B cell (primary cell): ENCODE measurements at regions not wholly inside any gene's neighbourhood (a gene's known extent, or its start where the extent isn't known, plus 50 kb on each side); places are given as distances from the start of the nearest gene placed in this dataset.
"Not testable (repeated sequence)": the region's sequence is repeated elsewhere in the genome, so short reads cannot be mapped to it uniquely, and the experiment has no call there.

Source experiments
- ATAC-seq: fragments of 200-7000 bp; cut with Tn5 transposase; one replicate; pipeline ENCODE4 v1.10.0; 2021; ENCODE audit warnings: low read depth, mild to moderate bottlenecking, moderate number of reproducible peaks, moderate library complexity
- CTCF ChIA-PET: fragments of 350-600 bp; sonication (Branson Sonifier 250); formaldehyde crosslinking; loops from one replicate; lab custom pipeline; 2021; ENCODE audit warnings: antibody characterized with exemption, inconsistent platforms; lab: Charles Lee
- POLR2A ChIA-PET: fragments of 350-600 bp; sonication (Branson Sonifier 250); formaldehyde crosslinking; loops from one replicate; lab custom pipeline; 2021; ENCODE audit warnings: antibody characterized with exemption; lab: Charles Lee
- DNase-seq: peaks from one replicate; pipeline ENCODE4 v3.0.0; 2013
- H2AFZ ChIP-seq: 2 replicates; pipeline ENCODE4 v1.6.1; 2012; ENCODE audit warnings: mild to moderate bottlenecking, low read depth, low read length; ENCODE audit not compliant: insufficient read depth, poor library complexity, severe bottlenecking
- H3K27ac ChIP-seq, 2 donors: 1 replicate in 1 of 2; 2 replicates in 1 of 2; pipeline ENCODE4 v1.5.1; 2012 to 2013; ENCODE audit warnings: low read length in 2 of 2, mild to moderate bottlenecking in 2 of 2, moderate library complexity in 1 of 2
- H3K27me3 ChIP-seq, 4 experiments: fragments of 200-600 bp in 1 of 4; sonication (generic) in 1 of 4; replicated peaks in 1 of 4; 1 replicate in 2 of 4; 2 replicates in 2 of 4; pipeline versions ENCODE4 v1.6.1 to v1.7.0; 2013 to 2016; ENCODE audit warnings: low read length in 3 of 4, mild to moderate bottlenecking in 2 of 4, mixed read lengths in 1 of 4, moderate library complexity in 1 of 4; ENCODE audit not compliant: insufficient read depth in 4 of 4, control insufficient read depth in 3 of 4; ENCODE audit errors: control extremely low read depth in 1 of 4
- H3K36me3 ChIP-seq, 2 experiments: replicated peaks in 1 of 2; 1 replicate in 1 of 2; 2 replicates in 1 of 2; pipeline versions ENCODE4 v1.6.1 to v1.7.1; 2013; ENCODE audit warnings: low read length in 1 of 2; ENCODE audit not compliant: insufficient read depth in 2 of 2, control insufficient read depth in 1 of 2; ENCODE audit errors: control extremely low read depth in 1 of 2, extremely low read depth in 1 of 2
- H3K4me1 ChIP-seq, 2 donors: fragments of 200-600 bp in 1 of 2; sonication (generic) in 1 of 2; 1 replicate in 1 of 2; 2 replicates in 1 of 2; pipeline versions ENCODE4 v1.5.1 to v1.6.1; 2013 to 2017; ENCODE audit warnings: low read length in 2 of 2; ENCODE audit not compliant: control insufficient read depth in 2 of 2, insufficient read depth in 2 of 2
- H3K4me2 ChIP-seq: replicated peaks from 2 replicates; pipeline ENCODE3; 2012; ENCODE audit warnings: mild to moderate bottlenecking, low read depth, low read length; ENCODE audit not compliant: poor library complexity, severe bottlenecking
- H3K4me3 ChIP-seq, 5 experiments: fragments of 200-600 bp in 1 of 5; sonication (generic) in 1 of 5; 1 replicate in 3 of 5; 2 replicates in 2 of 5; pipeline versions ENCODE4 v1.5.1 to v1.7.0; 2011 to 2016; ENCODE audit warnings: low read length in 4 of 5, mild to moderate bottlenecking in 4 of 5, low read depth in 2 of 5, control low read depth in 1 of 5, moderate library complexity in 1 of 5; ENCODE audit not compliant: insufficient read depth in 1 of 5; ENCODE audit errors: control extremely low read depth in 1 of 5, extremely low read depth in 1 of 5
- H3K79me2 ChIP-seq: fragments of 200-600 bp; sonication (generic); one replicate; pipeline ENCODE4 v1.6.0; 2016; ENCODE audit warnings: low read length; ENCODE audit not compliant: control insufficient read depth, insufficient read depth
- H3K9ac ChIP-seq: fragments of 200-600 bp; sonication (generic); 2 replicates; pipeline ENCODE4 v1.6.1; 2017; ENCODE audit warnings: mild to moderate bottlenecking, low read length, moderate library complexity
- H3K9me3 ChIP-seq, 3 donors: one replicate each; pipeline versions ENCODE4 v1.6.1 to v1.7.1; 2013; ENCODE audit warnings: low read length in 2 of 3; ENCODE audit not compliant: control insufficient read depth in 2 of 3, insufficient read depth in 1 of 3; ENCODE audit errors: control extremely low read depth in 1 of 3
- H4K20me1 ChIP-seq: 2 replicates; pipeline ENCODE4 v1.6.0; 2012; ENCODE audit warnings: mild to moderate bottlenecking, low read length; ENCODE audit not compliant: insufficient read depth, control insufficient read depth, poor library complexity, severe bottlenecking
- H3K27ac Mint-ChIP-seq: one replicate; pipeline ENCODE4 v1.8.0; 2021; ENCODE audit warnings: mixed read lengths
- H3K27me3 Mint-ChIP-seq: one replicate; pipeline ENCODE4 v1.8.0; 2021; ENCODE audit warnings: mixed read lengths
- H3K4me1 Mint-ChIP-seq: one replicate; pipeline ENCODE4 v1.8.0; 2021; ENCODE audit warnings: mixed read lengths
- H3K4me3 Mint-ChIP-seq: one replicate; pipeline ENCODE4 v1.8.0; 2021; ENCODE audit warnings: mixed read lengths
- H3K9me3 Mint-ChIP-seq: one replicate; pipeline ENCODE4 v1.8.0; 2022; ENCODE audit warnings: mixed read lengths; ENCODE audit not compliant: insufficient read depth
- CTCF ChIP-seq: fragments of 200-600 bp; IDR thresholded peaks from one replicate; pipeline ENCODE4 v1.8.0; 2022; ENCODE audit warnings: antibody characterized with exemption, mild to moderate bottlenecking
- EZH2 ChIP-seq: IDR thresholded peaks from 2 replicates; pipeline ENCODE4 v1.6.1; 2012; ENCODE audit warnings: borderline replicate concordance, low read depth, mild to moderate bottlenecking, moderate library complexity, low read length; ENCODE audit not compliant: insufficient read depth, poor library complexity, severe bottlenecking
- WGBS: methylation state at CpG from one replicate; pipeline ENCODE4 v1.1.5; 2013; ENCODE audit warnings: missing lambda C conversion rate; ENCODE audit not compliant: insufficient coverage; 5-methylcytosine and 5-hydroxymethylcytosine counted together
- intact Hi-C: fragments of 100-400 bp; cut with micrococcal nuclease; formaldehyde crosslinking; loops from one replicate; pipeline ENCODE4 v1.10.0; 2022

DNA sequence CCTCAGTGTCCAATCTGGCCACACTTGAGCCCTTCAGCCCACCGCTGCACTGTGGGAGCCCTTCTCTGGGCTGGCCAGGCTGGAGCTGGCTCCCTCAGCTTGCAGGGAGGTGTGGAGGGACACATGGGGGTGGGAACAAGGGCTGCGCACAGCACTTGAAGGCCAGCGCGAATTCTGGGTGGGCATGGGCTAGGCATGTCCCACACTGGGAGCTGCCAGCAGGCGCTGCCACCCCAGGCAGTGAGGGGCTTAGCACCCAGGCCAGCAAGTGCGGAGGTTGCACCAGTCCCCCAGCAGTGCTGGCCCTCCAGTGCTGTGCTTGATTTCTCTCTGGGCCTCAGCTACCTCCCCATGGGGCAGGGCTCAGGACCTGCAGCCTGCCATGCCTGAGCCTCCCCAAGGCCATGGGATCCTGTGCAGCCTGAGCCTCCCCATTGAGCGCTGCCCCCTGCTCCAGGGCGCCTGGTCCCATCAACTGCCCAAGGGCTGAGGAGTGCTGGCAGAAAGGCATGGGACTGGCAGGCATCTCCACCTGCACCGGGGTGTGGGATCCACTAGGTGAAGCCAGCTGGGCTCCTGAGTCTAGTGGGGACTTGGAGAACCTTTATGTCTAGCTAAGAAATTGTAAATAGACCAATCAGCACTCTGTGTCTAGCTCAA is 148.2 kb downstream of the EMB start:
- DNase-seq (no peak), ATAC-seq (no peak)
- ChIA-PET CTCF (no interaction called here), POLR2A (no interaction called here)
- H3K4me3 ChIP-seq, result no peak overlapping the region
- no peaks in the 10 kb centered on the region for H4K20me1 ChIP-seq
- no peaks in the 10 kb centered on the region for H3K79me2 ChIP-seq
- intact Hi-C loops, result no loop called here
- no peaks in the 10 kb centered on the region for H3K27me3 ChIP-seq
- no peak overlapping the region for H3K4me2 ChIP-seq
- no peak overlapping the region for H3K9ac ChIP-seq
- H3K27ac ChIP-seq, result no peak overlapping the region
- Mint-ChIP-seq H3K27ac (no peak overlapping the region), H3K4me1 (no peaks in the 10 kb centered on the region), H3K9me3 (no peaks in the 10 kb centered on the region), H3K27me3 (peaks cover 10% of the 10 kb centered on the region), H3K4me3 (no peak overlapping the region)
- peaks cover 0 to 8% (median 2%) of the 10 kb centered on the region in 3 donors for H3K9me3 ChIP-seq
- TF ChIP-seq EZH2, result no peak
- no peak for TF ChIP-seq CTCF
- no peaks in the 10 kb centered on the region for H3K36me3 ChIP-seq
- no peak overlapping the region for H2AFZ ChIP-seq
- no peaks in the 10 kb centered on the region for H3K4me1 ChIP-seq
- WGBS, result 69% methylated on average over 8 of the region's 9 CpGs

GRCh38 chr5:50280461-50280860 is 160.6 kb downstream of the EMB start:
- ATAC-seq, H3K27ac ChIP-seq, H3K4me3 Mint-ChIP-seq, H3K9me3 ChIP-seq, H3K4me1 ChIP-seq, DNase-seq, H3K4me2 ChIP-seq, H3K4me3 ChIP-seq, H3K9me3 Mint-ChIP-seq, H4K20me1 ChIP-seq, H3K27me3 Mint-ChIP-seq, CTCF ChIA-PET, H3K36me3 ChIP-seq, POLR2A ChIA-PET, H2AFZ ChIP-seq, H3K4me1 Mint-ChIP-seq, H3K27ac Mint-ChIP-seq, H3K79me2 ChIP-seq, intact Hi-C loops, H3K9ac ChIP-seq, H3K27me3 ChIP-seq: not testable (repeated sequence)
- WGBS, result 93% methylated on average over 7 of the region's 10 CpGs
